GM20000 (cell line): ENCODE measurements at regions not wholly inside any gene's neighbourhood (a gene's known extent, or its start where the extent isn't known, plus 50 kb on each side); places are given as distances from the start of the nearest gene placed in this dataset.

Experiments
- DNase-seq: peaks from one replicate; pipeline ENCODE4 v3.0.0; 2012; ENCODE audit warnings: low spot score
- TF ChIP-seq, protein P1 (sequence below): IDR thresholded peaks from 2 replicates; pipeline ENCODE4 v1.5.1; 2012; ENCODE audit warnings: mild to moderate bottlenecking, control low read depth; ENCODE audit errors: extremely low read depth, missing control alignments

- DNase-seq = no peak
- TF ChIP-seq, protein P1, sequence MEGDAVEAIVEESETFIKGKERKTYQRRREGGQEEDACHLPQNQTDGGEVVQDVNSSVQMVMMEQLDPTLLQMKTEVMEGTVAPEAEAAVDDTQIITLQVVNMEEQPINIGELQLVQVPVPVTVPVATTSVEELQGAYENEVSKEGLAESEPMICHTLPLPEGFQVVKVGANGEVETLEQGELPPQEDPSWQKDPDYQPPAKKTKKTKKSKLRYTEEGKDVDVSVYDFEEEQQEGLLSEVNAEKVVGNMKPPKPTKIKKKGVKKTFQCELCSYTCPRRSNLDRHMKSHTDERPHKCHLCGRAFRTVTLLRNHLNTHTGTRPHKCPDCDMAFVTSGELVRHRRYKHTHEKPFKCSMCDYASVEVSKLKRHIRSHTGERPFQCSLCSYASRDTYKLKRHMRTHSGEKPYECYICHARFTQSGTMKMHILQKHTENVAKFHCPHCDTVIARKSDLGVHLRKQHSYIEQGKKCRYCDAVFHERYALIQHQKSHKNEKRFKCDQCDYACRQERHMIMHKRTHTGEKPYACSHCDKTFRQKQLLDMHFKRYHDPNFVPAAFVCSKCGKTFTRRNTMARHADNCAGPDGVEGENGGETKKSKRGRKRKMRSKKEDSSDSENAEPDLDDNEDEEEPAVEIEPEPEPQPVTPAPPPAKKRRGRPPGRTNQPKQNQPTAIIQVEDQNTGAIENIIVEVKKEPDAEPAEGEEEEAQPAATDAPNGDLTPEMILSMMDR = no peak
These were observed 414.4 kb upstream of the PDZRN3 start for GRCh38 chr3:74039105-74039504.

DNA sequence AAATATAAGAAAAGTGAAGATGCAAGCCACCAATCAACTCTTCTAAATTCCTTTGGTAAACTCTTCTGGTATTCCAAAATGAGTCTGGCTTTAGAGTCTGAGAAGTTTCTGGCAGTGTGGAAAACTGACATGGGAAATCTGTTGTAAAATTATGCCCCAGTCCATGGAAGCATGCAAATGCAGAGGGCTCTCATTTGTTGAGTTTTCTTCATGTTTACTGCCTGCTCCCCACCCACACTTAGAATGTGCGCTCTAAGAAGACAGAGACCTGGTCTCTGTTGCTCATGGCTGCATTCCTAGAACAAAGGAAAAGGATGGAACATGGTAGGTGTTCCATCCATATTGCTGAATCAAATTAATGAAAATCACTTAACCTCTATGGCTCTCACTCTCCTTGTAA is 411.8 kb upstream of the PDZRN3 start:
- no peak for DNase-seq
- TF ChIP-seq, protein P1 = no peak

DNA sequence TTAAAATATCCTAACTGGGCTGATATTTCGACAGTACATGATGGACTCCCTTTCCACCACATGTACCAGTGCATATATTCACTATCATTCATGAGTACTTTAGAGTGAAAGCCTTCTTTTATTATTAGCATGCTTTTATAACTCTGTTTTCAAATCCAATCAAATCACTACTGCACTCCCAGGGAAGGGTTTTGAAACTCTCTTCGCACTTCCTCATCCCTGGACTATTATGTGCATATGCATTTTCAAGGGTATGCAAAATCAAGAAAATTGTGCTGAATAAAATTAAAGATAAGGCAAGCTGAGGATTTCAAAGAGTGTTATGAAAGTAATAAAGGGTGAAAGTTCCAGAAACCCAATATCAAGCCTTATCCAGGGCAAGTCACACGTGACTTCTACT is 411.4 kb upstream of the PDZRN3 start:
- TF ChIP-seq, protein P1 = no peak
- no peak for DNase-seq

DNA sequence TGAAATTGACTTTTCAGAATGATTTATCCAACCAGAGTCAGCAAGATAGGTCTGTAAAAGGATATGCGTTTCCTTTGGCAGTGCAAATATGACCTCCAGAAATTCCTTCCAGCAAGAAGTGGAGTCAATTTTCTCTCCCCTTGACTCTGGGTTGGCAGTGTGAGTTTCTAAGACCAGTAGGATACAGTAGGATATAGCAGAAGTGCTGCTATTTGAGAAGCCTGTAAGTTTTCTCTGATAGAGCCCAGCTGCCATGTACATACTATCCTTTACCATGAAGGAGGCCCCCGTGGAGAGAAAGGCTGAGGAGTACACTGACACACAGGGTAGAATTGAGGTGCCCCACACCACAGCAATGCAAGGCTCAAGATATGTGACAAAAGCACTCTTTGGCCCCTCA is 409.1 kb upstream of the PDZRN3 start:
- TF ChIP-seq, protein P1 = no peak
- DNase-seq = no peak

DNA sequence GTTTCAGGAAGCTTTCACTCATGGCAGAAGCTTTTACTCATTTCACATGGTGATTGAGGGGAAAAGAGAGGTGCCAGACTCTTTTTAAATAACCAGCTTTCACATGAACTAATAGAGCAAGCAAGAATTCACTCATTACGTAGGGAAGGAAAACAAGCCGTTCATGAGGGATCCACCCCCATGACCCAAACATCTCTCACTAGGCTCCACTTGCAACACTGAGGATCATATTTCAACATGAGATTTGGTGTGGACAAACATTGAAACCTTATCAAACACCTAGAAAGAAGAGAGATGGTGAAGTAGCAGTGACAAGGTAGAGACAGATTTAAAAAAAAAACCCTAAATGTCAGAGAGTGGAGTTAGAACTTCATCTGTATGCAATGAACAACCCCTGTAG is 408.6 kb upstream of the PDZRN3 start:
- TF ChIP-seq, protein P1 = no peak
- DNase-seq = no peak

DNA sequence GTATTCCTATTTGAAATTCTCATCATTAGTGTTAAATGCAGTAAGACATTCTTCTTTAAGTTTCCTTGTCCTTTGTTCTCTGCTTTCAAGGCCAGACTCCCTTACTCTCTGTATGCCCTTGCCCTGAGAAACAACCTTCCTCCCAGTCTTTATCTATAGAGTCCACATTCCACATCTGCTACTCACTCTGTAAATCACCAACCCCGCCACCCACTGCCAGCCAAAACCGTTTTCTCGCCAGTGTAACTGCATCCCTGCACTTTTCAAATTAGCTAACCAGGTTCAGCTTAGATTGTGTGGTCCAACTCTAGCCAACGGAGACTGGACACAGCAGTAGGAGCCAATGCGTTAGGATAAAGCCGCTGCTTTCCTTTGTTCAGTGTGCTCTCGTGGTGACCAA is 402.4 kb upstream of the PDZRN3 start:
- DNase-seq = no peak
- TF ChIP-seq, protein P1 = no peak

DNA sequence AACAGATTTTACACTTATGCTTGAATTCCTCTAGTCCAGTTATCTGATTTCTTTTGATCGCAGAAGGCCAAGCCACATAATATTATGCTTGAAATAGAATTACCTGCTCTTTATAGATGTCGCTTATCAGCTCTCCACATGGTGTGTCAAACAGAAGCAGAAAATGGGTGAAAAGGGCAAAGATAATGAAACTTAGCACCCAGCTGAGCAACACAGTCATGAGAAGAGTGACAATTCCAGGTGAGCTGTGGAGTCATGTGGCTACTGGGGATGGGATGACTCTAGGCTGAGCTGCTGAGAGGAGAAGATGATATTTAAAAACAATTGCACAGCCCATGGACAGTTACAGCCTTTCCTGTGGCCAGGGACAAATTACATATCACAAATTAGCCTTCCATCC is 398.7 kb upstream of the PDZRN3 start:
- DNase-seq = no peak
- TF ChIP-seq, protein P1 = no peak
